Loucy (cell line): ENCODE measurements at regions not wholly inside any gene's neighbourhood (a gene's known extent, or its start where the extent isn't known, plus 50 kb on each side); places are given as distances from the start of the nearest gene placed in this dataset.

Experiments used
- H2AFZ ChIP-seq: fragments of 200-600 bp; sonication (generic); 2 replicates; pipeline ENCODE4 v1.6.0; 2016; ENCODE audit warnings: antibody characterized with exemption, mild to moderate bottlenecking, low read length, moderate library complexity
- H3F3A ChIP-seq: fragments of 200-600 bp; 2 replicates; pipeline ENCODE4 v1.6.0; 2016; ENCODE audit warnings: antibody characterized with exemption, low read depth, mild to moderate bottlenecking
- H3K27me3 ChIP-seq: fragments of 200-600 bp; sonication (generic); 2 replicates; pipeline ENCODE4 v1.6.1; 2014; ENCODE audit warnings: low read length, mild to moderate bottlenecking; ENCODE audit not compliant: insufficient read depth, poor library complexity, severe bottlenecking
- H3K36me3 ChIP-seq: fragments of 200-600 bp; sonication (generic); 2 replicates; pipeline ENCODE4 v1.6.1; 2016; ENCODE audit warnings: low read length; ENCODE audit not compliant: insufficient read depth
- H3K4me1 ChIP-seq: fragments of 200-600 bp; sonication (generic); 2 replicates; pipeline ENCODE4 v1.5.1; 2014; ENCODE audit warnings: low read length, mild to moderate bottlenecking; ENCODE audit not compliant: insufficient read depth, poor library complexity, severe bottlenecking
- H3K4me2 ChIP-seq: fragments of 200-600 bp; sonication (generic); 2 replicates; pipeline ENCODE4 v1.6.0; 2014; ENCODE audit warnings: antibody characterized with exemption, low read length, low read depth, mild to moderate bottlenecking; ENCODE audit not compliant: poor library complexity, severe bottlenecking
- H3K4me3 ChIP-seq: fragments of 200-600 bp; sonication (generic); 2 replicates; pipeline ENCODE4 v1.5.1; 2014; ENCODE audit warnings: low read length, mild to moderate bottlenecking, mixed read lengths; ENCODE audit not compliant: poor library complexity, severe bottlenecking
- H3K79me2 ChIP-seq: fragments of 200-600 bp; sonication (generic); 2 replicates; pipeline ENCODE4 v1.6.1; 2014; ENCODE audit warnings: low read length; ENCODE audit not compliant: insufficient read depth
- H3K9ac ChIP-seq: fragments of 200-600 bp; sonication (generic); 2 replicates; pipeline ENCODE4 v1.6.0; 2014; ENCODE audit warnings: mild to moderate bottlenecking, low read depth, low read length, moderate library complexity; ENCODE audit not compliant: poor library complexity, severe bottlenecking
- H3K9me2 ChIP-seq: fragments of 200-600 bp; sonication (generic); replicated peaks from 2 replicates; pipeline ENCODE4 v1.6.1; 2016; ENCODE audit warnings: low read depth, low read length, mixed read lengths
- H3K9me3 ChIP-seq: fragments of 200-600 bp; sonication (generic); 2 replicates; pipeline ENCODE4 v1.6.1; 2014; ENCODE audit warnings: mild to moderate bottlenecking, antibody characterized with exemption, low read length, low read depth; ENCODE audit not compliant: insufficient read depth
- H4K20me1 ChIP-seq: fragments of 200-600 bp; sonication (generic); 2 replicates; pipeline ENCODE4 v1.6.0; 2014; ENCODE audit warnings: antibody characterized with exemption, low read length, mild to moderate bottlenecking; ENCODE audit not compliant: insufficient read depth, poor library complexity, severe bottlenecking
- CTCF ChIP-seq: fragments of 200-600 bp; sonication (generic); conservative IDR thresholded peaks from 2 replicates; pipeline ENCODE4 v1.5.1; 2014; ENCODE audit warnings: mild to moderate bottlenecking, antibody characterized with exemption, low read length
- EZH2phosphoT487 ChIP-seq: fragments of 200-600 bp; IDR thresholded peaks from 2 replicates; pipeline ENCODE4 v1.6.1; 2018; ENCODE audit warnings: antibody characterized with exemption, mild to moderate bottlenecking, moderate library complexity, borderline replicate concordance

- H3K4me1 ChIP-seq: no peaks in the 10 kb centered on the region
- no peaks in the 10 kb centered on the region for H3F3A ChIP-seq
- H3K27me3 ChIP-seq: no peaks in the 10 kb centered on the region
- no peaks in the 10 kb centered on the region for H3K9me3 ChIP-seq
- no peak overlapping the region for H3K9ac ChIP-seq
- no peaks in the 10 kb centered on the region for H3K9me2 ChIP-seq
- H2AFZ ChIP-seq: no peak overlapping the region
- H3K4me2 ChIP-seq: no peak overlapping the region
- no peaks in the 10 kb centered on the region for H3K36me3 ChIP-seq
- H3K79me2 ChIP-seq: no peaks in the 10 kb centered on the region
- no peak for TF ChIP-seq EZH2phosphoT487
- no peak for TF ChIP-seq CTCF
- no peak overlapping the region for H3K4me3 ChIP-seq
- H4K20me1 ChIP-seq: no peaks in the 10 kb centered on the region
Measured at GRCh38 chr1:228685081-228685660, 50.1 kb upstream of the RHOU start.
